ENCODE measurements at regions not wholly inside any gene's neighbourhood (a gene's known extent, or its start where the extent isn't known, plus 50 kb on each side); places are given as distances from the start of the nearest gene placed in this dataset.

DNA sequence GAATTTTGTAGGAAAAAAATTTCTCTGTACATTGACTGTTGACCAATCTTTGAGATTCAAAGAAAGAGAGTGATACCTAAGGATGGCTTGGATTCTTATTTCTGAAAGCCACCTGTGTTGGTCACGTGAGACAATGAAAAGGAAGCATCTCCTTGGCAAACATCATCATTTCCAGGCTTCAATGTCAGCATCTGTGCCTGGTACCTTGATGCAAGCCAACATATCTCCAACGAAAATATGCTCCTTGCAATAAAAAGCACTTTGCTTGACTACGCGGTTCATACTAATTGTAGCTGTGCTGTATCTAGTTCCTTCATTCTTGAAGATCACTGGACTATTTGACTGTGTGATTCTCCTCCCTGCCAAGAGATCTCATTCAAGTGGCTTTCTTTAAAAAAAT is 503.4 kb upstream of the PSMD7 start:
- Histone ChIP-seq H3K9me3 (no peaks in the 10 kb centered on the region), H3K36me3 (no peaks in the 10 kb centered on the region), H3K4me3 (no peak overlapping the region), H3K27me3 (no peaks in the 10 kb centered on the region), H3K27ac (no peak overlapping the region), H3K4me1 (no peaks in the 10 kb centered on the region)
- no peak for TF ChIP-seq POLR2A (IDR thresholded peaks at IDR 0.05)
- TF ChIP-seq, protein P1, sequence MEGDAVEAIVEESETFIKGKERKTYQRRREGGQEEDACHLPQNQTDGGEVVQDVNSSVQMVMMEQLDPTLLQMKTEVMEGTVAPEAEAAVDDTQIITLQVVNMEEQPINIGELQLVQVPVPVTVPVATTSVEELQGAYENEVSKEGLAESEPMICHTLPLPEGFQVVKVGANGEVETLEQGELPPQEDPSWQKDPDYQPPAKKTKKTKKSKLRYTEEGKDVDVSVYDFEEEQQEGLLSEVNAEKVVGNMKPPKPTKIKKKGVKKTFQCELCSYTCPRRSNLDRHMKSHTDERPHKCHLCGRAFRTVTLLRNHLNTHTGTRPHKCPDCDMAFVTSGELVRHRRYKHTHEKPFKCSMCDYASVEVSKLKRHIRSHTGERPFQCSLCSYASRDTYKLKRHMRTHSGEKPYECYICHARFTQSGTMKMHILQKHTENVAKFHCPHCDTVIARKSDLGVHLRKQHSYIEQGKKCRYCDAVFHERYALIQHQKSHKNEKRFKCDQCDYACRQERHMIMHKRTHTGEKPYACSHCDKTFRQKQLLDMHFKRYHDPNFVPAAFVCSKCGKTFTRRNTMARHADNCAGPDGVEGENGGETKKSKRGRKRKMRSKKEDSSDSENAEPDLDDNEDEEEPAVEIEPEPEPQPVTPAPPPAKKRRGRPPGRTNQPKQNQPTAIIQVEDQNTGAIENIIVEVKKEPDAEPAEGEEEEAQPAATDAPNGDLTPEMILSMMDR (IDR thresholded peaks at IDR 0.05) = no peak
- no peak for DNase-seq

DNA sequence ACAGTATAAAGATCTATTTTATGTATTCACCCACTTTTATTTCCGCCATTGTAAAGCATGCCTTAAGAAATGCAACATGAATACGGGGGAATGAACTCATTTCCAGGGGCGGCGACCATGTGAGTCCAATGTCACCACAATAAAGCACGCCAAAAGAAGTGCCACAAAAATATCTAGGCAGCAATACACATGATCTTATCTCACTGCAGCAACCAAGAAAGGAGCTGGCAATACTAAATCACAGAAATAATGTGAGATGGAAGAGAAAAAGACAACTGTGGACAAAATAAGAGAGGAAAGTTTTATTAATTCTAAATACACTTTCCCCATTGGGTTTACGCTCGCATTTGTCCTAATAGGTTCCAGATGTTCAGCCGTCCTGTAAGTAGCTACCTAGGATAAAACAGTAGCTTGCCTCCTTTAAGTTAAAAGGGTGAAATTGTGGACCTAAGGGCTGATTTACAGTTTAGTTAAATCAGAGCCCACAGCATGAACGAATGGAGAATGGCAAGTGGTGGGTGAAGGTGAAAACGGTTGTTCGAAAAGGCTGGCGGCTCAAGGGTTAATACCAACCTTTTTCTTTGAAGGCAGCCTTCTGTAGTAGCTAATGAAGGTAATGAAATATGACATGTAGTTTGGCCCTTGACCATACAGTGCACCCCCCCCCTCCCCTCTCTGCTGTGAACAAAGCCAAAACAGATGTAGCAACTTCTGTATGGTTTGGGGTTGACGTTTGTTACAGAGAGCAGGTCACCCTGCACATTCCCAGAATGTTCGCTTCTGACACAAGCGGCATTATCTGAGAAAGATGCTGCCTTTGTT is 504.2 kb upstream of the PSMD7 start:
- H3K36me3 ChIP-seq = no peaks in the 10 kb centered on the region
- no peak for DNase-seq
- no peaks in the 10 kb centered on the region for H3K9me3 ChIP-seq
- no peak overlapping the region for H3K4me3 ChIP-seq
- TF ChIP-seq POLR2A (IDR thresholded peaks at IDR 0.05) = no peak
- TF ChIP-seq, protein P1 (IDR thresholded peaks at IDR 0.05) = no peak
- no peaks in the 10 kb centered on the region for H3K27me3 ChIP-seq
- H3K4me1 ChIP-seq = no peaks in the 10 kb centered on the region
- H3K27ac ChIP-seq = no peak overlapping the region

DNA sequence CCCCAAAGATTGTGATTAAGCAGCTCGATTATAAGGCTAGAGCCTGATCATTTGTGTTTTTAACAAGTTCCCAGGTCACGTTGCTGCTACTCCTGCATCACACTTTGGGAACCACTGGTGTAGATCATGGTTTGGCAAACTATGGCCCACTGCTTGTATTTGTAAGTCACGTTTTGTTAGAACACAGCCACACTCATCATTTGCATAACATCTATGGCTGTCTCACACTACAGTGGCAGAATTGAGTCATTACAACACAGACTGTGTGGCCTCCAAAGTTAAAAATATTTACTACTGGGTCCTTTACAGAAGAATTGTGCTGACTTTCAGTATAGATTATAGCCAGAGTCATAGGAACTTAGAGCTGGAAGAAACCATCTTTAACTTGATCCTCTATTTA is 515.3 kb upstream of the PSMD7 start:
- TF ChIP-seq POLR2A (IDR thresholded peaks at IDR 0.05) = no peak
- TF ChIP-seq, protein P1 (IDR thresholded peaks at IDR 0.05) = no peak
- H3K4me1 ChIP-seq = no peaks in the 10 kb centered on the region
- DNase-seq = no peak
- no peaks in the 10 kb centered on the region for H3K27me3 ChIP-seq
- no peak overlapping the region for H3K27ac ChIP-seq
- no peaks in the 10 kb centered on the region for H3K9me3 ChIP-seq
- H3K4me3 ChIP-seq = no peak overlapping the region
- no peaks in the 10 kb centered on the region for H3K36me3 ChIP-seq

DNA sequence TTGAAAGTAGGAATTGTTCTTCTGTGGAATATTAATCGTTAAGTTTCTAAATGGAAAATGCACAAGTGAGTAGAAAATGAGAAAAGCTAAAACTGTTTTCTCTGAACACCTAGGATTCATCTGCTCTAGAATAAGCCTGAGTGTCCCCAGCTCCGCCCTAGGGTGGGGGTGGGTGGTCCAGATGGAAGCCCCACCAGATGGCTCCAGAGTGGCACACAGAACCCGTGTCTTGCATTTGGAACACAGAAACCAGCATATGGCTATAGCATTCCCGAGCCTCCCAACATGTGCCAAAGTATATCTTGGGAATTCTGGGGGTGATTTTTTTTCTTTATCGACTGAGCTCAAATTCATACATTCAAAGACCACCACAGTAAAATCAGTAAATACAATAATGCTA is 517.7 kb upstream of the PSMD7 start:
- Histone ChIP-seq H3K4me1 (no peaks in the 10 kb centered on the region), H3K4me3 (no peak overlapping the region), H3K9me3 (no peaks in the 10 kb centered on the region), H3K27me3 (no peaks in the 10 kb centered on the region), H3K36me3 (no peaks in the 10 kb centered on the region), H3K27ac (no peak overlapping the region)
- DNase-seq = no peak
- TF ChIP-seq, protein P1 (IDR thresholded peaks at IDR 0.05) = no peak
- TF ChIP-seq POLR2A (IDR thresholded peaks at IDR 0.05) = no peak

DNA sequence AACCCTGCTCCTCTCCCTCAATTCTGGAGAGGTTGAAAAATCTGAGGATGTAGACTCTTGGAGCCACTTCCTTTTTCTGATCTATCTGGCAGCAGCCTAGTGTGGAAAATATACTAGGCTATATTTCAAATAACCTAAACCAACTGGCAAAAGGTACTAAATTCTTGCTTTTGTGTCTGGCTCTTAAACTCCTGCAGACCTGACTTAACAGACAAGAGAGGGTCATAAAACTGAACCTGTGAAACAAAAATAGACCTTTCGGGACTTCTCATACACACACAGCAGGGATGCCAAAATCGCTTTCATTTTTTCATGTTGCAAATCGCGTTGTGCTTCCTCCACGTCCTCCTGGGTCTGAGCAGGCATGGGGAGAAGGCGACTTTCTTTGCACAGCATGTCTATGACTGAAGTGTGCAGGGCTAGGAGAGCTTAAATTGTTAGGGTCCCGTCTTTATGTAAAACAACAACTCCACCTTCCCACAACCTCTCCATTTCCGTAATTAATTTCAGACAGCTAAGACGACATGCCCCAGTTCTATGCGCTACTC is 520.7 kb upstream of the PSMD7 start:
- no peaks in the 10 kb centered on the region for H3K27me3 ChIP-seq
- H3K27ac ChIP-seq = no peak overlapping the region

More for the DNA sequence above, 520.7 kb upstream of the PSMD7 start:
- H3K36me3 ChIP-seq = no peaks in the 10 kb centered on the region
- no peak for DNase-seq
- TF ChIP-seq, protein P1 (IDR thresholded peaks at IDR 0.05) = no peak
- no peak for TF ChIP-seq POLR2A (IDR thresholded peaks at IDR 0.05)
- no peaks in the 10 kb centered on the region for H3K4me1 ChIP-seq
- H3K4me3 ChIP-seq = no peak overlapping the region
- no peaks in the 10 kb centered on the region for H3K9me3 ChIP-seq
